ENCODE measurements at regions not wholly inside any gene's neighbourhood (a gene's known extent, or its start where the extent isn't known, plus 50 kb on each side); places are given as distances from the start of the nearest gene placed in this dataset.
"Not testable (repeated sequence)": the region's sequence is repeated elsewhere in the genome, so short reads cannot be mapped to it uniquely, and the experiment has no call there.

GRCh38 chr19:31461814-31462539 lies 112.7 kb upstream of the TSHZ3 start:
- no peak for TF ChIP-seq CTCF (conservative IDR thresholded peaks at IDR 0.05; ENCODE audit: low read depth, low read length)
- DNase-seq (ENCODE audit: low read depth), result no peak
- no peak overlapping the region for H3K4me3 ChIP-seq (ENCODE audit: low read length)

- no peak overlapping the region for H3K4me3 ChIP-seq (ENCODE audit: low read length)
- TF ChIP-seq CTCF (conservative IDR thresholded peaks at IDR 0.05; ENCODE audit: low read depth, low read length), result no peak
- DNase-seq (ENCODE audit: low read depth), result no peak
Measured at GRCh38 chr19:31470229-31470939, 121.1 kb upstream of the TSHZ3 start.

- no peak for DNase-seq (ENCODE audit: low read depth)
- no peak for TF ChIP-seq CTCF (conservative IDR thresholded peaks at IDR 0.05; ENCODE audit: low read depth, low read length)
- no peak overlapping the region for H3K4me3 ChIP-seq (ENCODE audit: low read length)
Measured at GRCh38 chr19:31470952-31471351, 121.7 kb upstream of the TSHZ3 start.

GRCh38 chr19:31478241-31478640 lies 129.0 kb upstream of the TSHZ3 start:
- no peak for TF ChIP-seq CTCF (conservative IDR thresholded peaks at IDR 0.05; ENCODE audit: low read depth, low read length)
- no peak for DNase-seq (ENCODE audit: low read depth)
- H3K4me3 ChIP-seq (ENCODE audit: low read length), result no peak overlapping the region

- no peak overlapping the region for H3K4me3 ChIP-seq (ENCODE audit: low read length)
- no peak for TF ChIP-seq CTCF (conservative IDR thresholded peaks at IDR 0.05; ENCODE audit: low read depth, low read length)
- DNase-seq (ENCODE audit: low read depth), result no peak
Measured at GRCh38 chr19:31483226-31483857, 134.1 kb upstream of the TSHZ3 start.

GRCh38 chr19:31484858-31485410 lies 135.7 kb upstream of the TSHZ3 start:
- not testable (repeated sequence) for H3K4me3 ChIP-seq (ENCODE audit: low read length); DNase-seq (ENCODE audit: low read depth)

- DNase-seq (ENCODE audit: low read depth), result no peak
- H3K4me3 ChIP-seq (ENCODE audit: low read length), result no peak overlapping the region
- no peak for TF ChIP-seq CTCF (conservative IDR thresholded peaks at IDR 0.05; ENCODE audit: low read depth, low read length)
Measured at GRCh38 chr19:31485472-31485871, 136.2 kb upstream of the TSHZ3 start.
